ENCODE measurements at regions not wholly inside any gene's neighbourhood (a gene's known extent, or its start where the extent isn't known, plus 50 kb on each side); places are given as distances from the start of the nearest gene placed in this dataset.

DNA sequence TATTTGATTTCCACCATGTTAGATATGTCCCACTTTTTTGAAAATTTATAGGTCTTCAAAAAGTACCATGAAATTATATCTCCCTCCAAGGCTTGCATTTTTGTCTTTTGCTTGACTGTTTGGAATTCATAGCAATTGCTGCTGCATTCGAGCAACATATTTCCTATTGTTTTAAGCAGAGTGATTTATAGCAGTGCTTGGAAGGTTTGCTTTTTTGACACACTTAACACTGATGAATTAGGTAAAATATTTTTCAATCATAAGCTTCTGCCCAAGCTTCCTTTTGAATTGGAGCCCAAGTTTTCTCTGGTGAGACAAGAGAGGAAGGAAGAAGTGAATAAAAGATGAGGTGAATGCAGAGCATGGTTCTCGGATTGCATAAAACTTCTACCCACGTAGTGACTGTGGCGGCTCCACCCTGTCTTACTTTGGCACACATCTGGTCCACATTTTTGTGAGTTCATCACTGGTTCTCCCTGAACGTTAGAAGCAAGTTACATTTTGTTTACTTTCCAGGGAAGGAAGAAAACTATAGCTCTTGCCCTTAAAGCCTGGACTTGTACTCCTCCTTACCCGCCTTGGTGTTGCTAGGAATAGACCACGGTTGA, 667.0 kb downstream of the TSN start:
- no peaks in the 10 kb centered on the region for H3K9me3 ChIP-seq (ENCODE audit: low read depth)
- H3K36me3 ChIP-seq, result no peaks in the 10 kb centered on the region
- H3K27me3 ChIP-seq, result no peaks in the 10 kb centered on the region
- no peak overlapping the region for H3K4me3 ChIP-seq
- no peaks in the 10 kb centered on the region for H3K4me1 ChIP-seq (ENCODE audit: low read depth)
- H3K27ac ChIP-seq, result no peak overlapping the region
- TF ChIP-seq, protein P1, sequence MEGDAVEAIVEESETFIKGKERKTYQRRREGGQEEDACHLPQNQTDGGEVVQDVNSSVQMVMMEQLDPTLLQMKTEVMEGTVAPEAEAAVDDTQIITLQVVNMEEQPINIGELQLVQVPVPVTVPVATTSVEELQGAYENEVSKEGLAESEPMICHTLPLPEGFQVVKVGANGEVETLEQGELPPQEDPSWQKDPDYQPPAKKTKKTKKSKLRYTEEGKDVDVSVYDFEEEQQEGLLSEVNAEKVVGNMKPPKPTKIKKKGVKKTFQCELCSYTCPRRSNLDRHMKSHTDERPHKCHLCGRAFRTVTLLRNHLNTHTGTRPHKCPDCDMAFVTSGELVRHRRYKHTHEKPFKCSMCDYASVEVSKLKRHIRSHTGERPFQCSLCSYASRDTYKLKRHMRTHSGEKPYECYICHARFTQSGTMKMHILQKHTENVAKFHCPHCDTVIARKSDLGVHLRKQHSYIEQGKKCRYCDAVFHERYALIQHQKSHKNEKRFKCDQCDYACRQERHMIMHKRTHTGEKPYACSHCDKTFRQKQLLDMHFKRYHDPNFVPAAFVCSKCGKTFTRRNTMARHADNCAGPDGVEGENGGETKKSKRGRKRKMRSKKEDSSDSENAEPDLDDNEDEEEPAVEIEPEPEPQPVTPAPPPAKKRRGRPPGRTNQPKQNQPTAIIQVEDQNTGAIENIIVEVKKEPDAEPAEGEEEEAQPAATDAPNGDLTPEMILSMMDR (IDR thresholded peaks at IDR 0.05; ENCODE audit: low read depth, low read length), result no peak
- DNase-seq (ENCODE audit: low read depth in 1 of 2, low spot score in 1 of 2), result no peak

DNA sequence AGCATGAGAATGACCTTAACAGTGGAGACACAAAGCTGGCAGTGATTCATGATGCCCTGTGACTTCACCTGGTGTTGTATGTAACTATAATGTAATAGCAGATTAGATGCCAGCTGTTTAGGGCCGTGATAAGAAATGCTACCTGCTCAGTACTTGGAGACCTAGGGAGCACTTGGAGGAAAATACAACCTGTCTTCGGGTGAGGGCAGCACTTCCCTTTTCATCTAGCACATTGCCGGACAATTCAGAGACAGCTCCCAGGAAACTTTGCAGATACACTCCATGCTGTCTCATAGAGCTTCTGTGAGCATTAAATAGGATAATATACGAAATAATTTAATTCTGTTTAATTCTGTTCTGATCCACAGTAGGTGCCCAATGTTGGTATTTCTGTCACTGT, 668.5 kb downstream of the TSN start:
- Histone ChIP-seq H3K36me3 (no peaks in the 10 kb centered on the region), H3K27ac (no peak overlapping the region), H3K27me3 (no peaks in the 10 kb centered on the region), H3K4me3 (no peak overlapping the region), H3K9me3 (ENCODE audit: low read depth) (no peaks in the 10 kb centered on the region), H3K4me1 (ENCODE audit: low read depth) (no peaks in the 10 kb centered on the region)
- peak in 1 of 2 donors; percentile 3 for DNase-seq (ENCODE audit: low read depth in 1 of 2, low spot score in 1 of 2)
- TF ChIP-seq, protein P1 (IDR thresholded peaks at IDR 0.05; ENCODE audit: low read depth, low read length), result no peak

DNA sequence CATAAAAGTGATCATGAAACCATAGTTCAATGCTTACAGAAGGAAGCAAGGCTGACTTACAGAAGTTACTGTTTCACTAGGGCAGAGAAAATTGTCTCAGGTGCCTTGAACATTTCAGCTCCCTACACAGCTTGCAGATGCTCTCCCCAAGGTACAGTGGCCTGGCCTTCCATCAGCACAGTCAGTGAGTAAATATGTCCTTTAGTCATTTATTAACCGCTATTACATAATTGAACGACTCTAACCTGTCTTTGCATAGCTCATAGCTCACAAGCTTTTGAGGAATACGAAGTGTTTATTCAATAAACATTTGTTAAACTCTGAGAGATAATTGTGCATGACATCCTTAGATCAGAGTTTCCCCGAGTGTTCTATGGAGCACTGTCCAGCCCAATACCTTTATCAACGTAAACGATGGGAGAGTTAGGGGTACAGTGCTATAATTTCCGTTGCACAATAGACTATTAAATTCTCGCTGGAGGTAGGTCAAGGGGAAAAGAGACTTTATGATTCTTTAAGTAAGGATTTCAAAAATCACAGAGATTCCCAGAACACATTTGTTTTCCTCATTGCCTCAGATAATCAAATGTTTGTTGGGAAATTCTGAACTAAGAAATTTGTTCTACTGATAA, 677.8 kb downstream of the TSN start:
- TF ChIP-seq, protein P1 (IDR thresholded peaks at IDR 0.05; ENCODE audit: low read depth, low read length), result no peak
- no peaks in the 10 kb centered on the region for H3K27me3 ChIP-seq
- DNase-seq (ENCODE audit: low read depth in 1 of 2, low spot score in 1 of 2), result no peak
- H3K4me1 ChIP-seq (ENCODE audit: low read depth), result no peaks in the 10 kb centered on the region
- H3K27ac ChIP-seq, result no peak overlapping the region
- no peak overlapping the region for H3K4me3 ChIP-seq
- H3K36me3 ChIP-seq, result no peaks in the 10 kb centered on the region
- H3K9me3 ChIP-seq (ENCODE audit: low read depth), result no peaks in the 10 kb centered on the region

DNA sequence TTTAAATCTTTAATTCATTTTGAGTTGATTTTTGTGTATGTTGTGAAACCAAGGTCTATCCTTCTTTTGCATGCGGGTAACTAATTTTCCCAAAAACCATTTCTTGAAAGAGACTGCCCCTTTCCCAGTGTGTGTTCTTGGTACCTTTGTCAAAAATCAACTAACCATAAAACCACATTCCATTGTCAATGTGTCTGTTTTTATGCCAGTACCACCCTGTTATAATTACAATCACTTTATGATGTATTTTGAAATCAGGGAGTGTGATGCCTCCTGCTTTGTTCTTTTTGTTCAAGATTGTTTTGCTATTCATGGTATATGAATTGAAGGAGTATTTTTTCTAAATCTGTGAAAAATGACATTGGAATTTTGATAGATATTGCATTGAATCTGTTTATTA, 689.6 kb downstream of the TSN start:
- no peaks in the 10 kb centered on the region for H3K27me3 ChIP-seq
- no peak overlapping the region for H3K27ac ChIP-seq
- no peak for DNase-seq (ENCODE audit: low read depth in 1 of 2, low spot score in 1 of 2)
- TF ChIP-seq, protein P1 (IDR thresholded peaks at IDR 0.05; ENCODE audit: low read depth, low read length), result no peak
- H3K9me3 ChIP-seq (ENCODE audit: low read depth), result no peaks in the 10 kb centered on the region
- H3K4me3 ChIP-seq, result no peak overlapping the region
- H3K36me3 ChIP-seq, result no peaks in the 10 kb centered on the region
- H3K4me1 ChIP-seq (ENCODE audit: low read depth), result no peaks in the 10 kb centered on the region

DNA sequence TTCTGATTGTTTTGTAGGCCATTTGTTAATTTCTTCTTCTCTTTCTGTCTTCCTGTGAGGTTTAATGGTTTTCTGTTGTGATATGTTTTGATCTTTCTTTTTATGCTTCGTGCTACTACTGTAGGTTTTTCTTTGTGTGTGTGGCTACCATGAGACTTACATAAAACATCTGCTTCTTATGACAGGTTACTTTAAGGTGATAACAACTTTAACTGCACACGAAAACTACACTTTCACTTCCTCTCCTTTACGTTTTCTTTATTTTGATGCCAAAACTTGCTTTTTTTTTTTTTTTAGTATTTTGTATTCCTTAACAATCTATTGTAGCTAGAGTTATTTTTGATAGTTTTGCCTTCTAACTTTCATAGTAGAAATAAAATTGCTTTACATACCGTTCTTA, 691.3 kb downstream of the TSN start:
- DNase-seq (ENCODE audit: low read depth in 1 of 2, low spot score in 1 of 2), result no peak
- H3K4me1 ChIP-seq (ENCODE audit: low read depth), result no peaks in the 10 kb centered on the region

More for the DNA sequence above, 691.3 kb downstream of the TSN start:
- Histone ChIP-seq H3K4me3 (no peak overlapping the region), H3K27ac (no peak overlapping the region), H3K27me3 (no peaks in the 10 kb centered on the region), H3K9me3 (ENCODE audit: low read depth) (no peaks in the 10 kb centered on the region), H3K36me3 (no peaks in the 10 kb centered on the region)
- TF ChIP-seq, protein P1 (IDR thresholded peaks at IDR 0.05; ENCODE audit: low read depth, low read length), result no peak
